NCI-H460 (cell line): ENCODE measurements at regions not wholly inside any gene's neighbourhood (a gene's known extent, or its start where the extent isn't known, plus 50 kb on each side); places are given as distances from the start of the nearest gene placed in this dataset.
"Not testable (repeated sequence)": the region's sequence is repeated elsewhere in the genome, so short reads cannot be mapped to it uniquely, and the experiment has no call there.

Source experiments
- DNase-seq: peaks from one replicate; pipeline ENCODE4 v3.0.0-alpha.2; 2016; ENCODE audit warnings: low read depth; ENCODE audit errors: extremely low read depth

DNA sequence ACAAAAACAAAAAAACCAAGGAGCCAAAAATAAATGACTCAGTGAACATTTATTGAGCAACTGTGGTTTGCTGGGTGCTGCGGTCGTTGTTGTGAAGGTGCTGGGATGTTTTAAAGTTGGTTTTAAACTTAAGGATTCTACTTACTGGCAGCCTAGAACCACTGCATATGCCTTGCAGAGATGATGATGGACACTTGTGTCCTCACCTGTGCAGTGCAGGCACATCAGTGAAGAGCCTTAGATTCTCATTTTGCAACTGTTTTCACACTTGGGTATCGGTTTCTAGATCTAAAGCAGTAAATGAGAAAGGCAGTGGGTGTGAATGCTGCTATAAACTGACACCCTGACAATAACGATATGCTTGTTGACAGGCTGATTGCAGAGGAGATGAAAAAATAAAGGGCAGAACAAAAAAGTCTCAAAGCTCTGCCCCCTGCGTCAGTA lies 68.8 kb downstream of the UTRN start:
- no peak for DNase-seq

DNA sequence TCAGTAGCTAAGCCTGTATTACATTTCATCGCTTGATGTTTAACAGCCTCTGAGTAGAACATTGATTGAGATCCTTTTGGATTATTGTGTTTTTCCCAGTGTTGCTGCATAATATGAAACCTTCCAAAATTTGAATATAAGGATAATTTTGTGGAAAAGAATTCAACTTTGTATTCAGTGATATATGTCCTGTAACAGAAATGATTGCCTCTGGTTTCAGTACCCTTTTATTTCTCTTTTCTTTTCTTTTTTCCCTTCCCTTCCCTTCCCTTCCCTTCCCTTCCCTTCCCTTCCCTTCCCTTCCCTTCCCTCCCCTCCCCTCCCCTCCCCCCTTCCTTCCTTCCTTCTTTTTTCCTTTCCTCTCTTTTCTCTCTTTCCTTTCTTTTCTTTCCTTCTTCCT lies 74.6 kb downstream of the UTRN start:
- no peak for DNase-seq

DNA sequence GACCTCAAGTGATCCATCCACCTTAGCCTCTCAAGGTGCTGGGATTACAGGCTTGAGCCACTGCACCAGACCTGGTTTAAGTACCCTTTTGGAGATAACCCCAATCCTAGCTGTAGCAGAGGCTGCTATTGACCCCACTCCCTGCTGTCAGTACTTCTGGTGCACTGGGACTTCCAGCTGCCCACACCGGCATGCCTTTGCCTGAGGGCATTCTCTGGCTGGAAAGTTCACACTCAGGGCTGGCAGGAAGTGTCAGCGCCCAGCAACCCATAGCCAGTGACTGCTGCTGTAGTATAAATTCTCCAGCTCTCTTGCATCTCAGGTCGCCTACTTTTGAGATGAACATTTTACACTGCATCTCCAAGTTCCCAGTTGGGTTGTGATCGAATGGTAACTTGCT lies 75.3 kb downstream of the UTRN start:
- DNase-seq = no peak

DNA sequence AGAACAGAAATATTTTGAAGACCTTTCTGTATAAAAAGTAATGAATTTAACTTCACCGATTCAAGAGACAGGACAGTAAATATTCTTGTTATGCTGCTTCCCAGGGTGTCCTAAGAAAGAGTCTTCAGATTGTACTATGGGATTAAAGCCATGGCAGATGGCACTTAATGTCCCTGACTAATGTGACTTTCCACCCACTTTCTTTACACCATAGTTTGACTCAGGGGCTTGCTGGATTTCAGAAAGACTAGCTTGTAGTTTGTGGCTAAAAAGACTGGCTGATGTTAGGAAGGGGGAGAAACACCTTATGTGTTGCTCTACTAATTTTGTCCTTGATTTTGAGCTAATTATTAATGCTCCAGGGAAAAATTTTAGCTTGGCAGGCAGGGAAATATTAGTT lies 75.9 kb downstream of the UTRN start:
- no peak for DNase-seq

DNA sequence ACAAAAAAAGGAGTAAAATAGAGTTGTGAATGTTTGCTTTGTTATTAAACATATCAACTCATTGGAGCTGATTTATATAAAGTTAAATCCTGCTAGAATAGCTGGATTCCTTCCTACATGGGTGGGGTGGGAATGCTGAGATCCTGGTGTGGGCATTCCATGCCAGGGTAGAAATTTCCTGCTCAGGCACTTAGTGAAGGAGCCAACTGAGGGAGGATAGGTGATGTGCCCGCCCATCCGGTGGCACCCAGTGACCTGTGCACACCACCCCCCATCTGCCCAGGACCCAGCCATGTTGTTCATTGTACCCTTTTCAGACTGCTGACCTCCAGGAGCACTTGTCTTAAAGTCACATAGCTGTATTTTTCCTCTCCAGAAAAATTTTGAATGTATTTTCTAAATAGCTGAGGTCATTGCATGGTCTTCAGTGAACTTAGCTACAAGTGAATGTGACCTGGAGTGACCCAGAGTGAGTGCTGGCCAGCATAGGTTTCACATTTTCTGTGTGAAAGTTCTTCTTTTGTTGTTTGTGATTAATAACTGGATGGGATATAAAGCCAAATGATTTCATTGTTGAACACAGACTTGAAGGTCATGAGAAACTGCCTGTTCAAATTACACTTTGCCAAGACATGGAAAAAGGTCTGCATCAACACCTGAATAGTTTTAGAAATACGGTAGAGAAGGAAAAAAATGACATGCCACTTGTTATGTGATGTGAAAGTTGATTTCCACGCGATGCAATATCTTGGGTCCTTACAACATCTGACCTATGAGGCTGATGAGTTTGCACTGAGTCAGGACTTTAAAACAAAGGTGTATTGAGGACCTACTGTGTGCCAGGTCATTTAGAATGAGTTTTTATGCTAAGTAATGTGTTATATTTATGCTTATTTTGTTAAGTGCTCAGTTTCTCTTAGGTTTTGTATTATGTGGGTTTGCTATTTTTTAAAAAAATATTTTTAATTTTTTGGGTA lies 77.2 kb downstream of the UTRN start:
- no peak for DNase-seq

DNA sequence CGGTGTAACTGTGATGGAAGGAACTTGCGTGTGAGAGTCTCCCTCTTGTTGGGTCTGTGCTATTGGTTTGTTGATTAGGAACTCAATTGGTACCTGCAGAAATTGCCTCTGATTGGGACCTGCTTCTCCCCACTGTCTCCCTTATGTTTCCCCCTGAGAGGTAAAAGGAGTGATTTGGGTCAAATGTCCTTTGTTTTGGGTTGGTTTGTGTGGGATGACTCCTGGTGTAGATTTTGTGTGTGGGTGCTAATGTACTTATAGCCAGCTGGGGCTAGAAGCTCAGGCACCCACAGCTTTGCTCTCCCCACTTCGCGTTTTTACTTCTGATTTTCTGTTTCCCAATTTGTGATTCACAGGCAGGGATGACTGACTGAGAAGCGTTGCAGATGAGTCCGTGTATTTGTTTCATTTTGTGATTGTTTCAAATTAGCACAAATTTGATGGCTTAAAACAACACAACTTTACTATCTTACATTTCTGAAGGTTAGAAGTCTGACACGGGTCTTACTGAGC lies 79.1 kb downstream of the UTRN start:
- DNase-seq = no peak

DNA sequence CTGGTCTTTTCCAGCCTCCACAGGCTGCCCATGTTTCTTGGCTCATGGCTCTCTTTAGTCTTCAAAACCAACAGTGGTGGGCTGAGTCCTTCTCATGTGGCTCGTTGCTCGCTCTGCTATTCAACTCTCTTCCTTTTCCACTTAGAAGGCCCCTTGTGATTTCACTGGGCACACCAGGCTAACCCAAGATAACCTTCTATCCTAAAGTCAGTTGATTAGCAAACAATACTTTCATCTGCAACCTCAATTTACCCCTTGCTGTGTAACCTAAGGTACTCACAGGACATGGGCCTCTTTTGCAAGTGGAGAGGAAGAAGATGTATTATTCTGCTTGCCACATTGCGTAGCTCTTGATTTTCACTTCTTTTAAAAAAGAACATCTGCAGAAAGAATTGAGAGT lies 79.6 kb downstream of the UTRN start:
- DNase-seq = no peak

DNA sequence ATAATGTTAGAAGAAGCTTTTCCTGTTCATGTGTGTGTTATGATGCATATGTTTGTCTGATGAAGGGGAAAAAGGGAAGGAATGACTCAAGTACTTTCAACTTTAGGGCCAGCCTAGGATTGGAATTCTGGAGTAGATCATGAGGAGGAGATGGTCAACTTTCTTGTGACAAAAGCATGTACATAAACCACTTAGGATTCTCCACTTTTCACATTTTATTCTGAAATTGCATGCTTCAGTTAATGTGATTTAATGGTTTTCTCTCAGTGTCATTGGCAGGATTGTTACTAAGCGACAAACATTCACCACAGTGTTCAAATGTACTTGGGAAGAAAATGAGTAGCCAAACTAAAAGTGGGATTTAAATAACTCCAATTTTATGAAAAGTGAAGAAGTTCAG lies 80.1 kb downstream of the UTRN start:
- no peak for DNase-seq

DNA sequence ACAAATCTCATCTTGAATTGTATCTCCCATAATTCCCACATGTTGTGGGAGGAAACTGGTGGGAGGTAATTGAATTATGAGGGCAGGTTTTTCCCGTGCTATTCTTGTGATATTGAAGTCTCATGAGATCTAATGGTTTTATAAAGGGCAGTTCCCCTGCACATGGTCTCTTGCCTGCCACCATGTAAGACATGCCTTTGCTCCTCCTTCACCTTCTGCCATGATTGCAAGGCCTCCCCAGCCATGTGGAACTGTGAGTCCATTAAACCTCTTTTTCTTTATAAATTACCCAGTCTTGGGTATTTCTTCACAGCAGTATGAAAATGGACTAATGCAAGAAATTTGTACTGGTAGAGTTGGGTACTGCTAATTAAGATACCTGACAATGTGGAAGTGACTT lies 84.6 kb downstream of the UTRN start:
- DNase-seq = not testable (repeated sequence)

DNA sequence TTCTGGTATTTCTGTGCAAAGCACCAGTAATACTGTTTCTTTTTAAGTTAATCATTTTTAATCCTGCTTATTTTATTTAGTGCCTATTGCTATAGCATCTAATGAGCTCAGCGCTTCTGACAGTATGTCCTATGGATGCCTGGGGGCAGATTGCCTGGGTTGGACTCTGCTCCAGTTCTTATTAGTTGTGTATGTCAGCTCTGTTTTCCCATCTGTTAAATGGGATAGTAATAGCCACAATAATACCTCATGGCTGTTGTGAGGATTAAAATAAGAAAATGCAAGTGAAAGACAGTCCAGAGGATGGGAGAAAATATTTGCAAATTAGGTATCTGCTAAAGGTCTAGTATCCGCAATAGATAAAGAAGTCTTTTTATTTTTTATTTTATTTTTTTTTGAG lies 87.0 kb downstream of the UTRN start:
- DNase-seq = no peak

DNA sequence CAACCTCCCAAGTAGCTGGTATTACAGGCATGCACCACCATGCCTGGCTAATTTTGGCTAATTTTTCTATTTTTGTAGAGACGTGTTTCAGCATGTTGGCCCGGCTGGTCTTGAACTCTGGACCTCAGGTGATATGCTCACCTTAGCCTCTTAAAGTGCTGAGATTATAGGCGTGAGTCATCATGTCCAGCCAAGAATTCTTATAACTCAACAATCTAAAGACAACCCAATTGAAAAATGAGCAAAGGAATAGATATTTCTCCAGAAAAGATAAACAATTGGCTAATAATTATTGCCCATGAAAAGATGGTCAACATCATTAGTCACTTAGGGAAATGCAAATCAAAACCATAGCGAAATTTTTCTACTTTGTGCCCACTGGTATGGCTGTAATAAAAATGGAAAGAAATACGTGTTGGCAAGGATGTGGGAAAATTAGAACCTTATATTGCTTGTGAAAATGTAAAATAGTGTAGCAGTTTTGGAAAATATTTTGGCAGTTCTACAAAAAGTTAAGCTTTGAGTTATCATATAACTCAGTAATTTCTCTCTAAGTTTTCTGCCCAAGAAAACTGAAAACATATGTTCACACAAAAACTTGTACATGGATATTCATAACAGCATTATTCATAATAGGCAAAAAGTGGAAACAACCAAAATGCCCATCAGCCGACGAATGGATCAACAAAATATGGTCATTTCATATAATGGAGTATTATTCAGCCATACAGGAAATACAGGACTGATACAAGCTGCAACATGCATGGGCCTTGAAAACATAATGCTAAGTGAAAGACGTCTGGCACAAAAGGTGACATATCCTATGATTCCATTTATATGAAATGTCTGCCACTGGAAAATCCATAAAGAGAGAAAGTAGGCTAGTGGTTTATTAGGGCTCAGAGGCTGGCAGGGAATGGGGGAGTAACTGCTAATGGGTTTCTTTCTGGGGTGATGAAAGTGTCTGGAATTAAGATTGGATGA lies 87.8 kb downstream of the UTRN start:
- no peak for DNase-seq

DNA sequence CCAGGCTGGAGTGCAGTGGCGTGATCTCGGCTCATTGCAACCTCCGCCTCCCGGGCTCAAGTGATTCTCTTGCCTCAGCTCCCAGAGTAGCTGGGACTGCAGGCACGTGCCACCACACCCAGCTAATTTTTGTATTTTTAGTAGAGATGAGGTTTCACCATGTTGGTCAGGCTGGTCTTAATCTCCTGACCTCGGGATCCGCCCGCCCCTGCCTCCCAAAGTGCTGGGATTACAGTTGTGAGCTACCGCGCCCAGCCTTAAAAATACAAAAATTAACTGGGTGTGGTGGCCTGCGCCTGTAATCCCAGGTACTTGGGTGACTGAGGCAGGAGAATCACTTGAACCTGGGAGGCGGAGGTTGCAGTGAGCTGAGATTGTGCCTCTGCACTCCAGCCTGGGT lies 89.4 kb downstream of the UTRN start:
- DNase-seq = not testable (repeated sequence)

DNA sequence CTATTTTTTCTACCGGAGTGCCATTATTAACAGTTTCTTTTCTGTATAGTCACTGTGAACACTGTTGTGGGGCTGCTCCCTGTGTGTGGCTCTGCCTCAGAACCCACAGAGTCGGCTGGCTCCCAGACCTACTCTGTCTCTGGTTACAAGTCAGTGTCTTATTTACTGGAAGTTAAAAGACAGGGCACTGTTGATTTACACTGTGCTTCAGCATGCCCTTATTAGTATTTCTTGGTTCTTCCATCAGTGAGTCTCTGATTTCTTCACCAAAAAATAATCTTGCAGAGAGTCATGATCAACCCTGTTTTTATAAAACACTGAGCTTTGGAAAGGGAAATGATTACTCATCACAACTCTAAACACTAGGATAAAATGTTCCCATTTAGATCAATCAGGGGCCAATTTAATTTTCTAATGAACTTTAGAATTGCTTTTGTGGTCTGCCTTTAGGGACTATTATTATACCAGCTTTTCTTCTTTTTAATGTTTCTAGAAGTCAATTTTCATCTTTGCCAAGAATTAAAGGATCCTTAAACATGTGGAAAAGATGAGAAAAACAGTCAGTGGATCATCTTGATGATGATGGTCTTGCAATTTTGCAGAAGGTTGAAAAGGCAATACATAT lies 92.6 kb downstream of the UTRN start:
- DNase-seq = no peak

DNA sequence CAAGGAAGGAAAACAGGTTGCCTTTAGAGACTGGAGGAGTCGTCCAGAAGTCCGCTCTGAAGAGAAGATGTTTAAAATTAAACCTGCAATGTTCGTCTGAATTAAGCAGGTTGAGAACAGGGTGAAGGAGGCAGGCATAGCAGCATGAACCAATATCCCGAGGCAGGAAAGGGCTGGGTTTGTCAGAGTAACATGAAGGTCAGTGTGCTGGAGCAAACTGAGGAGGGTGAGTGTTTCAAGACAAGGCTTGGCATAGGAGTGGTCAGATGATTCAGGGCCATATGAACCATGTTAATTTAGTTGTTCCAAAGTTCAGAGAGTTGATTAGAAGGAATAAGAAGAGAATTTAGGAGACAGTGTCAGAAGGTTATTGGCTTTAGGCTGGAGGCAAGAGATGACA lies 93.3 kb downstream of the UTRN start:
- DNase-seq = no peak

DNA sequence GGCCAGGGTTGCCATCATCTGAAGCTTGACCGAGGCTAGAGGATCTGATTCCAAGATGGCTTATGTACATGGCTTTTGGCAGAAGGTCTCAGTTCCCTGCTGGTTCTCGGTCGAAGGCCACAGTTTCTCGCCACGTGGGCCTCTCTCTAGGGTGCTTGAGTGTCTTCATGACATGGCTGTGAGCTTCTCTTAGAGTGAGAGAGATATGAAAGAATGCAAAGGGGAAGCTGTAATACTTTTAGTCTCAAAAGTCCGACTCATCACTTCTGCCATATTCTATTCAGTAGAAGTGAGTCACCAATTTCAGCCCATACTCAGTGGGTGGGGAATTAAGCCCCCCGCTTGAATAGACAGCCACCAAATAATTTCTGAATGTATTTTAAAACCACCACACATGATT lies 94.2 kb downstream of the UTRN start:
- no peak for DNase-seq

DNA sequence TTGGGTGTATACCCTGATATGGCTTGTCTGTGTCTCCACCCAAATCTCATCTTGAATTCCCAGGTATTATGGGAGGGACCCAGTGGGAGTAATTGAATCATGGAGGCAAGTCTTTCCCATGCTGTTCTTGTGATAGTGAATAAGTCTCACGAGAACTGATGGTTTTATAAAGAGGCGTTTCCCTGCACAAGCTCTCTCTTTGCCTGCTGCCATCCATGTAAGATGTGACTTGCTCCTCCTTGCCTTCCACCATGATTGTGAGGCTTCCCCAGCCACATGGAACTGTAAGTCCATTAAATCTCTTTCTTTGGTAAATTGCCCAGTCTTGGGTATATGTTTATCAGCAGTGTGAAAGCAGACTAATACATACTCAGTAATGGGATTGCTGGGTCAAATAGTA lies 96.4 kb downstream of the UTRN start:
- DNase-seq = not testable (repeated sequence)

DNA sequence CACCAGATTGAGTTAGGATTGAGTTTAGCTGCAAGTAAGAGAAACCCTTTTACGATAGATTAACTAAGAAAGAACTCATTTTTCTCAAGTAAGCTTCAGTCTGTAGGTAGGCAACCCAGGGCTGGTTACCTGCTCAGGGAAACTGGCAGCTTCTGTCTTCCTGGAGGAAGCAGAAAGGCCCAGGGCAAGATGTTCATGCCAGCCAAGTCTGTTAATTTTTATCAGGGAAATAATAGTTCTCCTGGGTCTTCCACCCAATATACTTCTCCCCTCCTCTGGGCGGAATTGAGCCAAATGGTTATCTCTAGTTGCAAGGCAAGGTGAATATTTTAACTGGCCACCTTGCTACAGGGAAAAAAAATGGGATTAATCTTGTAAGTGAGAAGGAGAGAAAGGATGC lies 98.2 kb downstream of the UTRN start:
- DNase-seq = no peak

DNA sequence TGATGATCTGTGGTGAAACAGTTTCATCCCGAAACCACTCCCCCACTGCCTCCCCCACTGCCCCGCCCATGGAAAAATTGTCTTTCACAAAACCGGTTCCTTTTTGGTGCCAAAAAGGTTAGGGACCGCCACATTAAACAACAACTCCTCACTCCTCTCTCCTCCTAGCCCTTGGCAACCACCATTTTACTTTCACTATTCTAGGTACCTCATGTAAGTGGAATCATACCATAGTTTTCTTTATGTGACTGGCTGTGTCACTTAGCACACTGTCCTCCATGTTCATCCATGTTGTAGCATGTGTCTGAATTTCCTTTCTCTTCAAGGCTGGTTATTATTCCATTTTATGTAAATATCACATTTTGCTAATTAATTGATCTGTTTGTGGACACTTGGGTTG lies 99.3 kb downstream of the UTRN start:
- DNase-seq = no peak

DNA sequence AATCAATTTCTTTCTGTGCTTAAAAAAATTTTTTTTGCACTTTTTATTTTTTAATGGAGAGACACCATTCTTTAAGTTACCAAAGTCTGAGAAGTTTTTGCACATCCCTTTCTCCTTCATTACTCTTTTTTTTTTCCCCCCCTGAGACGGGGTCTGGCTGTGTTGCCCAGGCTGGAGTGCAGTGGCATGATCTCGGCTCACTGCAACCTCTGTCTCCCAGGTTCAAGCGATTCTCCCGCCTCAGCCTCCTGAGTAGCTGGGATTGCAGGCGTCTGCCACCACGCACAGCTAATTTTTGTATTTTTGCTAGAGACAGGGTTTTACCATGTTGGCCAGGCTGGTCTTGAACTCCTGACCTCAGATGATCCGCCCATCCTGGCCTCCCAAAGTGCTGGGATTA lies 104.3 kb downstream of the UTRN start:
- not testable (repeated sequence) for DNase-seq

DNA sequence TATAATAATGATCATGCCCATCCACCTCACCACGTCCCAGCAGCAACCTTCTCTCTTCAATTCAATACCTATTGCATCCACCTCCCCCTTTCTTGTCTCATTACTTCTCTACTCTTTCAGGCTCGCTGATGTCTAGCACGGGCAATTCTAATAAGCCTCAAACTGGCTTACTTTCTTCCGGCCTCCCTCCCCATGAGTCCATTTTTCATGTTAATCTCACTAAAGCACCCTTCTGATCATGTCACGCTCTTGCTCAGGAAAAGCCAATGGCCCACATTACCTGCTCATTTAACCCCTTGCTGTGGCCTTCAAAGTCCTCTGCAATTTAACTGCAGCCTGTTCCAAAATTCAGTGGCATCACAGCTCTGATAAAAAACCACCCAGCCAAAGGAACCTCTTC lies 105.1 kb downstream of the UTRN start:
- no peak for DNase-seq

DNA sequence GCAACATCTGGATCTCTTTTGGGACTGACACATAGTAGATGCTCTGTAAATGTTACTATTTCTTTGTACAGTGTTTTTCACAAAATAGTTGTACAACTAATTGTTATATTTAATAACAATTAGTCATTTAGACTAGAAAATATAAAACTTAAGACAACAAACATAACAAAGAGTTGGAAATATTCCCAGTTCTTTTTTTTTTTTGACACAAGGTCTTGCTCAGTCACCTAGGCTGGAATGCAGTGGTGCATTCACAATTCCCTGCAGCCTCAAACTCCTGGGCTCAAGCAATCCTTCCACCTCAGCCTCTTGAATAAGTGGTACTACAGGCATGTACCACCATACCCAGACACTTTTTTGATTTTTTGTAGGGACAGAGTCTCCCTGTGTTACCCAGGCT lies 105.8 kb downstream of the UTRN start:
- DNase-seq = no peak
